Activated T-helper 1 cell treated with anti-CD3 and anti-CD28 coated beads, Interleukin-12 subunit alpha, Interleukin-12 subunit beta, Interleukin-2, Interleukin-4 antibody, amounts not matched to agents 30 ng/mL and 10 ng/mL and 1 ng/mL, durations not matched to agents 14 hours and 24 hours and 36 hours (primary cell): ENCODE measurements at regions not wholly inside any gene's neighbourhood (a gene's known extent, or its start where the extent isn't known, plus 50 kb on each side); places are given as distances from the start of the nearest gene placed in this dataset.

Source experiments
- DNase-seq: peaks from one replicate; pipeline ENCODE4 v3.0.0; 2021; ENCODE audit warnings: low spot score
- H3K27ac Mint-ChIP-seq: one replicate; pipeline ENCODE4 v1.8.0; 2021; ENCODE audit warnings: mild to moderate bottlenecking, mixed read lengths
- H3K27me3 Mint-ChIP-seq: one replicate; pipeline ENCODE4 v1.8.0; 2022; ENCODE audit warnings: mild to moderate bottlenecking, moderate library complexity, mixed read lengths; ENCODE audit not compliant: insufficient read depth
- H3K36me3 Mint-ChIP-seq: one replicate; pipeline ENCODE4 v1.8.0; 2021; ENCODE audit warnings: low read depth, mixed read lengths
- H3K4me1 Mint-ChIP-seq: one replicate; pipeline ENCODE4 v1.8.0; 2021; ENCODE audit warnings: low read depth, mixed read lengths
- H3K4me3 Mint-ChIP-seq: one replicate; pipeline ENCODE4 v1.8.0; 2021; ENCODE audit warnings: mild to moderate bottlenecking, moderate library complexity, mixed read lengths
- H3K9me3 Mint-ChIP-seq: one replicate; pipeline ENCODE4 v1.8.0; 2021; ENCODE audit warnings: mixed read lengths
- intact Hi-C: fragments of 100-400 bp; cut with micrococcal nuclease; formaldehyde crosslinking; loops from one replicate; pipeline ENCODE4 v1.15.1; 2024

- H3K4me1 Mint-ChIP-seq = no peaks in the 10 kb centered on the region
- H3K9me3 Mint-ChIP-seq = no peaks in the 10 kb centered on the region
- no peak for DNase-seq
- intact Hi-C loops = no loop called here
- H3K27ac Mint-ChIP-seq = no peak overlapping the region
- H3K27me3 Mint-ChIP-seq = peaks cover 15% of the 10 kb centered on the region
- no peak overlapping the region for H3K4me3 Mint-ChIP-seq
- H3K36me3 Mint-ChIP-seq = no peaks in the 10 kb centered on the region
These were observed 558.3 kb downstream of the PLCL1 start for GRCh38 chr2:198362740-198363139.

- intact Hi-C loops = no loop called here
- Mint-ChIP-seq H3K4me3 (no peak overlapping the region), H3K36me3 (no peaks in the 10 kb centered on the region), H3K9me3 (no peaks in the 10 kb centered on the region), H3K27me3 (peaks cover 13% of the 10 kb centered on the region), H3K4me1 (no peaks in the 10 kb centered on the region), H3K27ac (no peak overlapping the region)
- no peak for DNase-seq
These were observed 554.9 kb downstream of the PLCL1 start for GRCh38 chr2:198359308-198359707.

DNA sequence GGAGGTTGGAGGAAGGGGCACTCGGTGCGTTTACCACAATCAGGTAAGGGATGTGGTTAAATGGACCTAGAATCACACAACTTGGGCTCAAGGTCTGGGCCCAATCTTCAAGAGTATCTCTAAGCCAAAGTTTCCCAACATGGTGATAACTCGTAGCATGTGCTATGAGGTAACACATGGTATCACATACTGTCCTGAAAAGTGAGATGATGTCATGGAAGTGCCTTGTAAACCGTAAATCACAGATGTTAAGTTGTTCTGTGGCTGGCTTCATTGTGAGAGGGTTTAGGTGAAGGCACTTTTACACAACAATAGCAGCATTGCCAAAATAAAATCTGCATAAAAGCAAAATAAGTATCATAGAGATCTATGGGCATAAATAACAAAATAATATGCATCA lies 551.8 kb downstream of the PLCL1 start:
- H3K27me3 Mint-ChIP-seq = peaks cover 15% of the 10 kb centered on the region
- no peaks in the 10 kb centered on the region for H3K4me1 Mint-ChIP-seq
- H3K36me3 Mint-ChIP-seq = no peaks in the 10 kb centered on the region
- no peak overlapping the region for H3K27ac Mint-ChIP-seq
- DNase-seq = no peak
- H3K9me3 Mint-ChIP-seq = no peaks in the 10 kb centered on the region
- intact Hi-C loops = no loop called here
- no peak overlapping the region for H3K4me3 Mint-ChIP-seq

DNA sequence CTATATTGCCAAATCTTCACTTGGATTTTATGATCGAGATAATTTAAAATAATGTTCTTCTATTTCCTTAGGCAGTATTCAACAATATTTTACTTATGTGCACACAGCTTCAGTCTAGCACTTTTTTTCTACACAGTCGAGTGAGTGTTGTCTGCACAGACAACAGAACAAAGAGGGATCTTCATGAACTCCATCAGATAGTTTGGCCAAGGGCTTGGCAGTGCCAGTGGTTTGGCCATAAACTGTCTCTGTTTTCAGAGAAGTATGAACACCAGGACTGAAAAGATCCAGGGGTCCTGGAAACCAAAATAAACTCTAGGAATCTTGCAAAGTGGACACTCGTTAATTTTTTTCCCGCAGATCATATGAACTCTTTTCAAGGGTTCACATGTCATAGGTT lies 547.3 kb downstream of the PLCL1 start:
- Mint-ChIP-seq H3K36me3 (no peaks in the 10 kb centered on the region), H3K27me3 (peaks cover 4% of the 10 kb centered on the region), H3K27ac (no peak overlapping the region), H3K9me3 (no peaks in the 10 kb centered on the region), H3K4me3 (no peak overlapping the region), H3K4me1 (no peaks in the 10 kb centered on the region)
- DNase-seq = no peak
- intact Hi-C loops = no loop called here

- no peak for DNase-seq
- H3K9me3 Mint-ChIP-seq = no peaks in the 10 kb centered on the region
- peaks cover 4% of the 10 kb centered on the region for H3K27me3 Mint-ChIP-seq
- no peaks in the 10 kb centered on the region for H3K36me3 Mint-ChIP-seq
- intact Hi-C loops = no loop called here
- no peak overlapping the region for H3K4me3 Mint-ChIP-seq
- no peak overlapping the region for H3K27ac Mint-ChIP-seq
- no peaks in the 10 kb centered on the region for H3K4me1 Mint-ChIP-seq
These were observed 543.6 kb downstream of the PLCL1 start for GRCh38 chr2:198347946-198348345.

GRCh38 chr2:198347349-198347748 lies 543.0 kb downstream of the PLCL1 start:
- Mint-ChIP-seq H3K27ac (no peak overlapping the region), H3K4me3 (no peak overlapping the region), H3K4me1 (no peaks in the 10 kb centered on the region), H3K36me3 (no peaks in the 10 kb centered on the region), H3K9me3 (no peaks in the 10 kb centered on the region), H3K27me3 (peaks cover 4% of the 10 kb centered on the region)
- intact Hi-C loops = no loop called here
- no peak for DNase-seq

GRCh38 chr2:198343471-198343870 lies 539.1 kb downstream of the PLCL1 start:
- no peak overlapping the region for H3K27ac Mint-ChIP-seq
- intact Hi-C loops = no loop called here
- no peak overlapping the region for H3K4me3 Mint-ChIP-seq
- no peaks in the 10 kb centered on the region for H3K9me3 Mint-ChIP-seq
- no peaks in the 10 kb centered on the region for H3K36me3 Mint-ChIP-seq
- H3K4me1 Mint-ChIP-seq = no peaks in the 10 kb centered on the region
- peaks cover 2% of the 10 kb centered on the region for H3K27me3 Mint-ChIP-seq
- DNase-seq = no peak

DNA sequence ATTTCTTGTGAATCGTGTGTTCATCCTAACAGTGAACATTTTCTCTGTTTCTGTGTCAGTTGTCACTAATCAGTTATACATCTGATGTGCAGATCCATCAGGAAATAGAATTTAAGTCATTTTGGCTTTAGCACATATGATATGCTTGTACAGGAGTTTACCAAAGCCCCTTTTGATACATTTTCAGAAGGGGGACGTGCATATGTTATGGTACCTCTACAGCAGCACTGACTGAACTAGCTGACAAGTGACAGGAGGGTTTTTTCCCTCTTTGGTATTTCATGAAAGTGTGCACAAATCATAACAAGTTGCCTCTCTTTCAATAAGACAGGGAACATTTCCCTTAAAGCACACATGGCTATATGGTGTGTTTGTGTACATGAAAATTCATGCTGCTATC lies 536.5 kb downstream of the PLCL1 start:
- no peak for DNase-seq
- Mint-ChIP-seq H3K4me3 (no peak overlapping the region), H3K9me3 (no peaks in the 10 kb centered on the region), H3K27ac (no peak overlapping the region), H3K4me1 (no peaks in the 10 kb centered on the region), H3K27me3 (peaks cover 12% of the 10 kb centered on the region), H3K36me3 (no peaks in the 10 kb centered on the region)
- intact Hi-C loops = no loop called here

DNA sequence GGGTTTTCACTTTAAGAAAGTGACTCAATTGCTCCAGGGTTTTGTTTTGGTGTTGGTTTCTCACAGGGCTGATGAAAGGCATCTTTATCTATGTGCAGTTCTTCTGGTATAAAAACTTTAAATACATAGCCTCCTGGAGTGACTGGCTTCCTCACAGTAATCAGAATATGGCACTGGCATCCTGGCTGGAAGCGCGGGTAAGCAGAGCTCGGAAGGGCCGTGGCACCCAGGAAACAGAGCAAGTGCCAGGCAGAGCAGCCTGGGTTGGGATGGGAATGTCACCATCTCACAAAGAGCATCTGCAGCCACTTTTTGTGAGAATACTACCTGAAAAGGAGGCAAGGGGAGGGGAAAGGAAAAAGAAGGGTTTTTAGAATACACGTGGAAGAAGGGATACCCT lies 534.7 kb downstream of the PLCL1 start:
- H3K27ac Mint-ChIP-seq = no peak overlapping the region
- intact Hi-C loops = no loop called here
- peaks cover 12% of the 10 kb centered on the region for H3K27me3 Mint-ChIP-seq
- DNase-seq = no peak
- no peaks in the 10 kb centered on the region for H3K36me3 Mint-ChIP-seq
- no peaks in the 10 kb centered on the region for H3K4me1 Mint-ChIP-seq
- H3K4me3 Mint-ChIP-seq = no peak overlapping the region
- H3K9me3 Mint-ChIP-seq = no peaks in the 10 kb centered on the region

DNA sequence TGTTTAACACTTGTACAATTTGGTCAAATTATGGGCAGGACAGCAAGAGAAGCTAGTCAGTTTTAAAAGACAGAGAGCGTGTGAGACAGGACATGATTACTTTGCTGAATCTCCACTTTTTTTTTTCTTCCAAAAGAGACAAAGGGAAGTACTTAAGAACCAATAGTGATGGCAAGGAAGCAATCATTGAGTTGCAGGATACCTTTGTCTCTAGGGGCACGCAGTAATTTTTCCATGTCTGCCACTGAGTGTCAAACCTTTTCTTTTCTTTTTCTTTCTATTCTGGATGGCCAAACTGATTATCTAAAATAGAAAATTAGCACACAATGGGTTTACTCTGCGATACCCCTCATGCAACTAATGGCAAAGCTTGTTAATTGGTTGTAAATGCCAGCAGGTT lies 533.0 kb downstream of the PLCL1 start:
- Mint-ChIP-seq H3K27me3 (peaks cover 14% of the 10 kb centered on the region), H3K4me1 (no peaks in the 10 kb centered on the region), H3K36me3 (no peaks in the 10 kb centered on the region), H3K9me3 (no peaks in the 10 kb centered on the region), H3K27ac (no peak overlapping the region), H3K4me3 (no peak overlapping the region)
- intact Hi-C loops = no loop called here
- no peak for DNase-seq

- no peak overlapping the region for H3K27ac Mint-ChIP-seq
- intact Hi-C loops = no loop called here
These were observed 524.1 kb downstream of the PLCL1 start for GRCh38 chr2:198328454-198328853.

DNA sequence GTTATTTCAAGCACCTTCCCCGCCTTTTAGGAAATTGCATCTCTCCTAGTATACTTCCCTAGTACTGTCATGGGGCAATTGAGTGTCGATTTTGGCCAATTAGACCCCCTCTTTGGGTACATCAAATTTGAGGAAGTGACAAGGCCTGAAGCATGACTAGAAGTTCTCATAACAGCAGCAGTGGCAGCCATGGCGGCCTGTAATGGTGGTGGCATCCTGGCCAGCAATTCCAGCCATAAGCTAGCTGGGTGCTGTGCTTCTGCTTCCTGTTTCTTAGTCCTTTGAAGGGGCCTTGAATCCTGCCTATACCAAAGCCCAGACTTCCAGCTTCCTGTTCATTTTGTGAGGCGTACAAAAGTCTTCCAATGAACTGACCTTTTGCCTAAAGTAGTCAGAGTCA lies 523.1 kb downstream of the PLCL1 start:
- DNase-seq = no peak
- H3K27me3 Mint-ChIP-seq = peaks cover 13% of the 10 kb centered on the region
- H3K4me3 Mint-ChIP-seq = no peak overlapping the region
- intact Hi-C loops = no loop called here
- H3K27ac Mint-ChIP-seq = no peak overlapping the region
- H3K4me1 Mint-ChIP-seq = peaks cover 19% of the 10 kb centered on the region
- H3K36me3 Mint-ChIP-seq = no peaks in the 10 kb centered on the region
- no peaks in the 10 kb centered on the region for H3K9me3 Mint-ChIP-seq

More at GRCh38 chr2:198328454-198328853, 524.1 kb downstream of the PLCL1 start:
- Mint-ChIP-seq H3K4me1 (peaks cover 19% of the 10 kb centered on the region), H3K27me3 (peaks cover 16% of the 10 kb centered on the region), H3K36me3 (no peaks in the 10 kb centered on the region), H3K9me3 (no peaks in the 10 kb centered on the region), H3K4me3 (no peak overlapping the region)
- DNase-seq = no peak

- DNase-seq = no peak
- Mint-ChIP-seq H3K4me1 (peaks cover 19% of the 10 kb centered on the region), H3K4me3 (no peak overlapping the region), H3K9me3 (no peaks in the 10 kb centered on the region), H3K36me3 (no peaks in the 10 kb centered on the region), H3K27ac (no peak overlapping the region), H3K27me3 (peaks cover 20% of the 10 kb centered on the region)
- intact Hi-C loops = no loop called here
These were observed 522.0 kb downstream of the PLCL1 start for GRCh38 chr2:198326431-198326830.

GRCh38 chr2:198325359-198325758 lies 521.0 kb downstream of the PLCL1 start:
- Mint-ChIP-seq H3K27ac (no peak overlapping the region), H3K4me3 (no peak overlapping the region), H3K9me3 (no peaks in the 10 kb centered on the region), H3K4me1 (peaks cover 19% of the 10 kb centered on the region), H3K36me3 (no peaks in the 10 kb centered on the region), H3K27me3 (peaks cover 20% of the 10 kb centered on the region)
- intact Hi-C loops = no loop called here
- no peak for DNase-seq
